MCF 10A (cell line): ENCODE measurements at regions not wholly inside any gene's neighbourhood (a gene's known extent, or its start where the extent isn't known, plus 50 kb on each side); places are given as distances from the start of the nearest gene placed in this dataset.
"Not testable (repeated sequence)": the region's sequence is repeated elsewhere in the genome, so short reads cannot be mapped to it uniquely, and the experiment has no call there.

Experiments used
- BruUV-seq: library from RNA; stranded (reverse); fragments of 400-500 nt; replicated peaks from 2 replicates; lab custom pipeline; 2021; lab: Mats Ljungman, UMichigan
- CTCF ChIA-PET: fragments of 300-600 bp; sonication (Branson Sonifier 250); formaldehyde crosslinking; extraction: SDS; loops from one replicate; lab custom pipeline; 2021; ENCODE audit warnings: antibody characterized with exemption, inconsistent platforms; lab: Yijun Ruan, JAX
- POLR2A ChIA-PET: fragments of 300-600, 350-650 bp; sonication (Branson Sonifier 250); formaldehyde crosslinking; extraction: SDS; loops from one replicate; lab custom pipeline; 2020; ENCODE audit warnings: antibody characterized with exemption, inconsistent platforms; lab: Yijun Ruan, JAX
- DNase-seq: peaks from one replicate; pipeline ENCODE4 v3.0.0-alpha.2; 2018; ENCODE audit not compliant: unreplicated experiment
- H3K27ac Mint-ChIP-seq: one replicate; pipeline ENCODE4 v1.8.0; 2022; ENCODE audit warnings: mild to moderate bottlenecking, low read depth, mixed read lengths; ENCODE audit not compliant: unreplicated experiment
- H3K27me3 Mint-ChIP-seq: one replicate; pipeline ENCODE4 v1.8.0; 2022; ENCODE audit warnings: mixed read lengths; ENCODE audit not compliant: insufficient read depth, unreplicated experiment
- H3K36me3 Mint-ChIP-seq: one replicate; pipeline ENCODE4 v1.8.0; 2022; ENCODE audit warnings: mild to moderate bottlenecking, moderate library complexity, mixed read lengths; ENCODE audit not compliant: insufficient read depth, unreplicated experiment
- H3K4me1 Mint-ChIP-seq: one replicate; pipeline ENCODE4 v1.8.0; 2022; ENCODE audit warnings: mixed read lengths; ENCODE audit not compliant: insufficient read depth, unreplicated experiment
- H3K4me3 Mint-ChIP-seq: one replicate; pipeline ENCODE4 v1.8.0; 2022; ENCODE audit warnings: mild to moderate bottlenecking, moderate library complexity, mixed read lengths; ENCODE audit not compliant: unreplicated experiment
- H3K9me3 Mint-ChIP-seq: one replicate; pipeline ENCODE4 v1.8.0; 2022; ENCODE audit warnings: mixed read lengths; ENCODE audit not compliant: unreplicated experiment
- intact Hi-C: fragments of 100-400 bp; cut with micrococcal nuclease; formaldehyde crosslinking; loops from 2 replicates; pipeline ENCODE4 v1.14.1; 2022
- TF ChIP-seq, protein P1 (sequence below): fragments of 200-600 bp; IDR thresholded peaks from one replicate; pipeline ENCODE4 v1.8.0; 2022; ENCODE audit warnings: antibody characterized with exemption, mild to moderate bottlenecking; ENCODE audit not compliant: unreplicated experiment

DNA sequence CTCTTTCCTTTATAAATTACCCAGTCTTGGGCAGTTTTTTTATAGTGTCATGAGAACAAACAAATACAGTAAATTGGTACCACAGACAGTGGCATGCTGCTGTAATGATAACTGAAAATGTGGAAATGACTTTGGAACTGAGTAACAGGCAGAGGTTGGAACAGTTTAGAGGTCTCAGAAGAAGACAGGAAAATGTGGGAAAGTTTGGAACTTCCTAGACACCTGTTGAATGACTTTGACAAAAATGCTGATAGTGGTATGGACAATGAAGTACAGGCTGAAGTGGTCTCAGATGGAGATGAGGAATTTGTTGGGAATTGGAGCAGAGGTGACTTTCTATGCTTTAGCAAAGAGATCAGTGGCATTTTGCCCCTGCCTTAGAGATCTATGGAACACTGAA, 1128.4 kb upstream of the POT1 start:
- H3K27ac Mint-ChIP-seq, result no peak overlapping the region
- CTCF ChIA-PET, result no interaction called here

DNA sequence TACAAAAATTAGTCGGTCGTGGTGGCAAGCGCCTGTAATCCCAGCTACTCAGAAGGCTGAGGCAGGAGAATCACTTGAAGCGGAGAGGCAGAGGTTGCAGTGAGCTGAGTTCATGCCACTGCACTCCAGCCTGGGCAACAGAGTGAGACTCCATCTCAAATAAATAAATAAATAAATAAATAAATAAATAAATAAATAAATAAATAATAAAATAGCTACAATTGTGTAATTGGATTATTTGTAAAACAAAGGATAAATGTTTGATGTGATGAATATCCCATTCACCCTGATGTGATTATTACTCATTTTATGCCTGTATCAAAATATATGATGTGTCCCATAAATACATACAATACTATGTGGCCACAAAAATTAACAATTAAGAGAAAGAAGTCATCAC, 1127.0 kb upstream of the POT1 start:
- H3K9me3 Mint-ChIP-seq, result peaks cover 25% of the 10 kb centered on the region
- POLR2A ChIA-PET, H3K27ac Mint-ChIP-seq, BruUV-seq, H3K27me3 Mint-ChIP-seq, CTCF ChIA-PET, intact Hi-C loops, H3K4me3 Mint-ChIP-seq, H3K36me3 Mint-ChIP-seq, DNase-seq, H3K4me1 Mint-ChIP-seq: not testable (repeated sequence)

More for the DNA sequence above, 1128.4 kb upstream of the POT1 start:
- POLR2A ChIA-PET, result no interaction called here
- Mint-ChIP-seq H3K27me3 (no peaks in the 10 kb centered on the region), H3K4me1 (no peaks in the 10 kb centered on the region), H3K9me3 (peaks cover 32% of the 10 kb centered on the region), H3K4me3 (no peak overlapping the region), H3K36me3 (no peaks in the 10 kb centered on the region)
- intact Hi-C loops, result no loop called here
- TF ChIP-seq, protein P1, sequence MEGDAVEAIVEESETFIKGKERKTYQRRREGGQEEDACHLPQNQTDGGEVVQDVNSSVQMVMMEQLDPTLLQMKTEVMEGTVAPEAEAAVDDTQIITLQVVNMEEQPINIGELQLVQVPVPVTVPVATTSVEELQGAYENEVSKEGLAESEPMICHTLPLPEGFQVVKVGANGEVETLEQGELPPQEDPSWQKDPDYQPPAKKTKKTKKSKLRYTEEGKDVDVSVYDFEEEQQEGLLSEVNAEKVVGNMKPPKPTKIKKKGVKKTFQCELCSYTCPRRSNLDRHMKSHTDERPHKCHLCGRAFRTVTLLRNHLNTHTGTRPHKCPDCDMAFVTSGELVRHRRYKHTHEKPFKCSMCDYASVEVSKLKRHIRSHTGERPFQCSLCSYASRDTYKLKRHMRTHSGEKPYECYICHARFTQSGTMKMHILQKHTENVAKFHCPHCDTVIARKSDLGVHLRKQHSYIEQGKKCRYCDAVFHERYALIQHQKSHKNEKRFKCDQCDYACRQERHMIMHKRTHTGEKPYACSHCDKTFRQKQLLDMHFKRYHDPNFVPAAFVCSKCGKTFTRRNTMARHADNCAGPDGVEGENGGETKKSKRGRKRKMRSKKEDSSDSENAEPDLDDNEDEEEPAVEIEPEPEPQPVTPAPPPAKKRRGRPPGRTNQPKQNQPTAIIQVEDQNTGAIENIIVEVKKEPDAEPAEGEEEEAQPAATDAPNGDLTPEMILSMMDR, result no peak
- no TSS peak for BruUV-seq
- DNase-seq, result no peak

DNA sequence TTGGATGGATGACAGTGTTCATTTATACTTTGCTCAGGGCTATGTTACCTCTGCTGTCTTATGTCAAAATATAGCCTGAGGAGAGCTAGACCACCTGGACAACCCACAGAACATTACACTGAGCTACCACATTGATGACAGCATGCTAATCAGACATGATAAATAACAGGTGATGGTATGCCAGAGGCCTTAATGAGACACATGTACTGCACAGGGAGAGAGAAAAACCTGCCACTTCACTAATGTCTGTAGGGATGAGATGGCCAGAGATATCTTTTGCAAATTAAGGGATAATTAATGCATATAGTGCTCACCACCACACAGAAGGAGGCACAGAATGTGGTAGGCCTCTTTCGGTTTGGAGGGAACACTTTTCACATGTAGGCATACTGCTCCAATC, 1122.6 kb upstream of the POT1 start:
- intact Hi-C loops, result no loop called here
- no peaks in the 10 kb centered on the region for H3K27me3 Mint-ChIP-seq

DNA sequence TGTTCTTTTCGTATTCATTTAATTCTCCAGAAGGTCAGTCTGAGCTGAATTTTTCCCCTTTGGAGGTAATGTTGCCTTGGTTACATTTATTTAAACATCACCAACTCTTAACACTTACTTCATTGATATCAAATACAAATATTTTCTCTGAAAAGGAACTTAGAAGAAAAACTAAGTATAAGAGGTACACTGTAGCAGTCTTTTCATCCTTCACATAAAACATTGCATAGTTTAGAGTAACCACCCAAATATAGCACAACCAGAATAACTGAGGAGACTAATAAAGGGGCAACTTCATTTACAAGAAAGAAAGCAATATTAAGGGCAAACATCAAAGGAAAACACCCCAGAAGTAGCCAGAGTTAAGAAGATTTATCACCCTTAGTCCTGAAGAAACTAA, 1115.0 kb upstream of the POT1 start:
- H3K27ac Mint-ChIP-seq, result no peak overlapping the region
- intact Hi-C loops, result no loop called here
- TF ChIP-seq, protein P1, result no peak
- H3K9me3 Mint-ChIP-seq, result peaks cover 7% of the 10 kb centered on the region
- no peaks in the 10 kb centered on the region for H3K36me3 Mint-ChIP-seq
- no TSS peak for BruUV-seq
- CTCF ChIA-PET, result no interaction called here
- H3K4me1 Mint-ChIP-seq, result no peaks in the 10 kb centered on the region
- no peak overlapping the region for H3K4me3 Mint-ChIP-seq
- POLR2A ChIA-PET, result no interaction called here
- H3K27me3 Mint-ChIP-seq, result no peaks in the 10 kb centered on the region
- no peak for DNase-seq

More for the DNA sequence above, 1122.6 kb upstream of the POT1 start:
- H3K4me1 Mint-ChIP-seq, result no peaks in the 10 kb centered on the region
- no peaks in the 10 kb centered on the region for H3K36me3 Mint-ChIP-seq
- peaks cover 12% of the 10 kb centered on the region for H3K9me3 Mint-ChIP-seq
- CTCF ChIA-PET, result no interaction called here
- TF ChIP-seq, protein P1, result no peak
- H3K4me3 Mint-ChIP-seq, result no peak overlapping the region
- BruUV-seq, result no TSS peak
- DNase-seq, result no peak
- POLR2A ChIA-PET, result interaction anchor here (0.6 kb wide), 1 partner anchor 398 kb away, joined by 5 read pairs; no protein-coding TSS in a partner anchor
- H3K27ac Mint-ChIP-seq, result no peak overlapping the region

DNA sequence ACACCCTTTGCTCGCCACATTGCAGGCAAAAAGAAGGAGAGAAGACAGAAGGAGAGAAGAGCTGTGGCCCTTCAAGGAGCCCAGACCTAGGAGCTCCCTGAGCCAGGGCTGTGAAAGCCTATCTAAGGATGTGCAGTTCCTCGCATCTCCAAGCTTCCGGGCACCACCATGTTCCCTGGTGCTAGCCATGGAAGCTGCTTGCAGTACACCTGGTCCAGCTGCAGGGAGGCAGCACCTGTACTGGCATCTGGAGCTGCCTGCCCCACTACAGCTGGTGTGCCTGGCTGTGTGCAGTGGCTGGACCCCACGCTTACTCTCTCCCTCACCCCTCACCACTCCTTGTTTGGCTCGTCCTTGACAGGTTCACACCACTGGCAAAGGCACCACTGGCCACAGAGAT, 1111.8 kb upstream of the POT1 start:
- no TSS peak for BruUV-seq
- Mint-ChIP-seq H3K27ac (no peak overlapping the region), H3K4me1 (no peaks in the 10 kb centered on the region), H3K4me3 (no peak overlapping the region), H3K36me3 (no peaks in the 10 kb centered on the region), H3K9me3 (no peaks in the 10 kb centered on the region), H3K27me3 (no peaks in the 10 kb centered on the region)
- TF ChIP-seq, protein P1, result no peak
- intact Hi-C loops, result no loop called here
- DNase-seq, result no peak
- ChIA-PET POLR2A (no interaction called here), CTCF (interaction anchor here (0.6 kb wide), 2 partner anchors 21 to 549 kb away, joined by 3 read pairs; no protein-coding TSS in a partner anchor)
